ENCODE measurements at regions not wholly inside any gene's neighbourhood (a gene's known extent, or its start where the extent isn't known, plus 50 kb on each side); places are given as distances from the start of the nearest gene placed in this dataset.
"Not testable (repeated sequence)": the region's sequence is repeated elsewhere in the genome, so short reads cannot be mapped to it uniquely, and the experiment has no call there.

GRCh38 chr12:4156317-4156716 is 117.2 kb upstream of the CCND2 start:
- no peak for DNase-seq (ENCODE audit: low spot score)

DNA sequence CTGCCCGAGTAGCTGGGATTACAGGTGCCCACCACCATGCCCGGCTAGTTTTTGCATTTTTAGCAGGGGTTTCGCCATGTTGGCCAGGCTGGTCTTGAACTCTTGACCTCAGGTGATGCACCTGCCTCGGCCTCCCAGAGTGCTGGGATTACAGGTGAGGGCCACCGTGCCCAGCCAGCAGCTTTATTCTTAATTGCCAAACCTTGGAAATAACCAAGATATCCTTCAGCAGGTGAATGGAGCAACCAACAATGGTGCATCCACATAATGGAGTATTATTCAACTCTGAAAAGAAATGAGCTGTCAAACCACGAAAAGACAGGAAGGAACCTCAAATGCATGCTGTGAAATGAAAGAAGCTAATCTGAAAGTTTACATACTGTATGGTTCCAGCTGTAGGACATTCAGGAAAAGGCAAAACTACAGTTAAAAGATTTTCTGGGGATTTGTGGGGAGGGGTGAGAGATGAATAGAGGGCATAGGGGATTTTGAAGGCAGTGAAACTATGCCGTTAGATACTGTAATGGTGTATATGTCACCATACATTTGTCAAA is 118.8 kb upstream of the CCND2 start:
- DNase-seq (ENCODE audit: low spot score): no peak

- no peak for DNase-seq (ENCODE audit: low spot score)
These were observed 120.1 kb upstream of the CCND2 start for GRCh38 chr12:4153343-4153892.

DNA sequence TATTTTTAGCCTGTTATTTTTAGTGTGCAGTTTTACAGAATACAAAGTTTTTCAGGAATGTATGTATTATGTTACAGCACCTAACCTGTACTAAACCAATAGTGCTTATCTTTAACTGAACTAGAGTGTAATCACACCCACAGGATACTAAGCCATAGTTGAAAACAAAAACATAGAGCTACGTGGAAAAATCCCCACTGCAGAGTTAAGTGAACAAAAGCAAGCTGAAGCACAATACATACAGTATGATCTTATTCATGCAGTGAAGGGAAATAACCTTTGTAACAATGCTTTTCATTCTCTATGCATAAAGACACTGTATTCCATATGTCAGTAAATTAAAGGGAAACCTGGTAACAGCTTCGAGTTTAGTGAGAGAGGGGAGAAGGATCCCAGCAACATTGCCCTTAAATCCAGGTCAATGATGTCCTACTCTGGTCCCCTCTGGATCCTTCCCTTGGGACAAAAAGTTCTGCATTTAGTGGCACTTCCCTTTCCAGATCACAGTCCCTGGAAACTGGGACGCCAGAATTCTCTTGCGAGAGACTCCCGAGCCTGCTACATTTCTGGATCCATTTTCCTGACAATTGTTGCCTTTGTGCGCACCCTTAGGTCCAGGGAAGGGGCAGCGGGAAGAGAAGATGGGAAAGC is 121.3 kb upstream of the CCND2 start:
- no peak for DNase-seq (ENCODE audit: low spot score)

DNA sequence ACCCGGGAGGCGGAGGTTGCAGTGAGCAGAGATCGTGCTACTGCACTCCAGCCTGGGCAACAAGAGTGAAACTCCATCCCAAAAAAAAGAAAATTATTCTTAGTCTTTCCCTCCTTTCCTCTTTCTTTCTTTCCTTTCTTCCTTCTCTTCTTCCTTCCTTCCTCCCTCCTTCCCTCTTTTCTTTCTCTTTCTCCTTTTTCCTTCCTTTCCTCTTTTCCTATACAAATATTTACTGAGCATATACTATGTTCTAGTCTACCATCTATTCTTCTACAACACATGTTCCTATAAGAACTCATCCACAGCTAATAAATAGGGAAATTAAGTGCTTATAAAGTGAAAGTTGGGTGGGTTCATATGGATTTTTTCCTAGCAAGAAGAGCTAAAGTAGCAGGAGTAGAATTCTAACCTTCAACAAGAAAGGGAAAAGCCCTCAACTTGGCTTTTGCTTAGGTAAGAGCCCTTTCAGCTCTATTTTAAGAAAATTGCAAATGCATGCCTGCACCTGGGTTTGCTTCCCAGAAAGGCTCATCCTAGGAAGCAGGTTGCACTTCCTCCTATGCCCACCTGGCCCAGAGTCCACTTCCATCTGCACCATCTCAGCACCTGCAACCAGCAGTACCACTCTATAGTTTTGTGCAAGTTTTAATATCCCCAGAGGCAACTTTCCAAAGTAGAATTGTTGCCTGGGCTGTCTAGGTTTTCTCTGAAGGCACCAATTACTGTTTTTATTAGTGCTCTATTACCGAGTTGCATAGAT is 122.0 kb upstream of the CCND2 start:
- no peak for DNase-seq (ENCODE audit: low spot score)

GRCh38 chr12:4150355-4150754 is 123.2 kb upstream of the CCND2 start:
- not testable (repeated sequence) for DNase-seq (ENCODE audit: low spot score)

DNA sequence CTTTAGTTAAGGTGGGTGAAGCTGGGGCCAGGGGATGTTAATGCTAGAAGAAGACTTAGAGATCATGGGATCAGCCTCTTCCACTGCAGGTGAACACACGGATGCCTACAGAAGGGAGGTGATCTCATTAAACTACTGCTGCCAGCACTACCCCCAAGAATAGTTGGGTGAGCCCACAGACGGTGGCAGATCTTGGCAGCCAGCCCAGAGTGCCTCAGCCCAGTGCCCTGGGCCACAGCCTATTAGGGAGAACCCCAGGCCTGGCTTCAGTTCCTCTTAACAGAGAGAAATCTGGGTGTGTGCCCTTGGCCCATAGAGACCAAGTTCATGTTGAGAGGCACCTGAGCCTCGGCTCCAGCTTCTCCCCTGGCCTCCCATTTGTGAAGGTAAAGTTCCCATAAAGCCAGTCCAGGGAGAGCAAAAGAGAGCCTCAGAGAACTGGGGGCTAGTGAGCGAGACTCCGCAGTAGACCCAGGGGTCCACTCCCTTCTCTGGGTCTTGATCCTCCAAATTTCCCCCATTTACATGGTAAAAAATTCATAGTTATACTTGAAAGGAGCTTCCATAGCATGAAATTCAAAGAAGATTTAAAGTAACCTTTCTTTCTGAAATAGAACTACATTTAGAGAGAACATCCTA is 125.0 kb upstream of the CCND2 start:
- DNase-seq (ENCODE audit: low spot score): no peak

DNA sequence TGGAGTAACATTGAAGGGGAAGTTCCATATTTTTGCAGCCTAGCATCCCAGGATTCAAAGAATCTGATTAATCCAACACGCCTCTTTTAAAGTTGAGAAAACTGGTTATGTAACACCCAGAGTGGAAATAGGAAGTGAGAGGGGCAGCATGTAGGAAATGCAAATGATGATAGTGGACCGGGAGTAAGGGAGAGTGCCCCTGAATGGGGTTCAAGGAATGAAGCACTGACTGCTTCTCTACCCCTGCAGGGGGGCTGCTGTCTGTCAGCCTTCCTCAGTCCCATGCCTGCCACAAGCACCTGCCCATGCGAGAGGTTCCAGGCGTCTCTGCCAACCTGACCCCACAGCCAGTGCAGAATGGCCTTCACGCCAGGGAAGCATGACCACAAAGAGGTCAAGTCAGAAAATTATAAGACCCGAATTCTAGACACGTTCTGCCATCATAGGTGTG is 126.5 kb upstream of the CCND2 start:
- DNase-seq (ENCODE audit: low spot score): no peak

DNA sequence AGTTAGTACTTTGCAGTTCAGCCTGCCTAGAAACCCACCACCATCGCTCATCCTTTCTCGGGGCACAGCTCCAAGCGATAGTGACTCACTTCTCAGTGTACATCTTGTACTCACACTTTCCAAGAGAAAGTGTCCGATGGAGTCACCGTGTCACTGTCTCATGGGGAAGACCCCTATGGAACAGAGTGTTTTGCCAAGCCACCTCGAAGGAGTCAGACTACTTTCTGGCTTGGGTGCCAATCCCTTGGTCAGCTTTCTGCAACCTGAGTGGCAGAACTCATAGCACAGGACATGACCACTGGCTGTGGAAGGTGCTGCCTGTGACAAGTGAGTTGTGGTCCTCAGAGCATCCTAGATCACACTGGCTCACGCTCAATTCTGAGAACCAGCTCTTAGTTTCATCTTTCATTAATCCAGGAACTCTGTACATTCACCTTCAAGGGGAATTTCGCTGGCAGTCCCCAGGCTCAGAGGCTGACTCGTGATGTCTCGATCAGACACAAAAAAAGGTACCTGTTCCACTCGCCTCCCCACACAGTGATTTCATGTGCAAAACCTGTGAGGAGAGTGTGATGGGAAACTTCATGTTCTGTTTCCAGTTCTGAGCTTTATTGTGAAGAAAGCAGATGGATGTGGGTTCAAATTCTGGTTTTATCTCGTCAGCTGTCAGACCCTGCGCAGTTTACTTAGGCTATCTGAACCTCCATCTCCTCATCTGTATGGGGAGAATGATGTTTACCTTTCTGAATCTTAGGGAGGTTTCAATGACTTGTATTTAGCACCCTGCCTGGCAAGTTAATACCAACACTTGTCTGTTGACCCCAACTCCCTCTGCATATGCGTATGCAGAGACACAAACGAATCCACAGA is 127.3 kb upstream of the CCND2 start:
- DNase-seq (ENCODE audit: low spot score): no peak

DNA sequence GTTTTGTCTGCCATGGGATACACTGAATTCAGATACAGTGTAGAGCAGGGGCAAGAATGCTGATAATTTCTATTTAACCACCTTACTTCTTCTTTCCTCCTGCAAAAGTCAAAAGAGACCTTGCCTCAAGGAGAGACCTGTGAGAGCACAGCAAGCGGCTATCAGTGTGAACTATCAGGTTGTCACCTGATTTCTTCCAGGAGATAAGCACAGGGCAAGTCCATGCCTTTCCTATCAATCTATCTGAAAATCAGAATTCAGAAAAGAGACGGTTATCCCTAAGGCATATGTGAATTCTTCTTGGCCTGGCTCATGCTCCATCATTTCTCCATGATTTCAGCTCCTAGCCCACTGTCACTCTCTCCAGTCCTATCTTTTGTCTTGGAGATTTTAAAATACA is 128.9 kb upstream of the CCND2 start:
- DNase-seq (ENCODE audit: low spot score): no peak

DNA sequence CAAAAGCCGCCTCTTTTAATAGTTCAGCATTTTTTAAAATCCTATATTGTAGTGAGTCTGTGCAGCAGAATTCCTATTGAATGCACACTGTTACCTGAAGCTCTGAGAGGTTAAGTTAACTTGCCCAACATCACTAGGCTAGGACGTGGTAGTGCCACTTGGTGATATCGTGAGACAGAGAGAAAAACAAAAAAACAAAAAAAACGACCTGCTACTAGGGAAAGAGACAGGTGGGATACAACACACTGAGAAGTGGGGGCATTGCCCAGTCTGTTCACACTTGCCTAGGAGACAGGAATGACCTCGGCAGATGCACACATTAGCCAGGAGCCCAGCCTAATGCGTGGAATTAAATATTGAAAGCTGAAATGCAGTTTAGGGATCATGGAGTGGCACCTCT is 129.7 kb upstream of the CCND2 start:
- no peak for DNase-seq (ENCODE audit: low spot score)

DNA sequence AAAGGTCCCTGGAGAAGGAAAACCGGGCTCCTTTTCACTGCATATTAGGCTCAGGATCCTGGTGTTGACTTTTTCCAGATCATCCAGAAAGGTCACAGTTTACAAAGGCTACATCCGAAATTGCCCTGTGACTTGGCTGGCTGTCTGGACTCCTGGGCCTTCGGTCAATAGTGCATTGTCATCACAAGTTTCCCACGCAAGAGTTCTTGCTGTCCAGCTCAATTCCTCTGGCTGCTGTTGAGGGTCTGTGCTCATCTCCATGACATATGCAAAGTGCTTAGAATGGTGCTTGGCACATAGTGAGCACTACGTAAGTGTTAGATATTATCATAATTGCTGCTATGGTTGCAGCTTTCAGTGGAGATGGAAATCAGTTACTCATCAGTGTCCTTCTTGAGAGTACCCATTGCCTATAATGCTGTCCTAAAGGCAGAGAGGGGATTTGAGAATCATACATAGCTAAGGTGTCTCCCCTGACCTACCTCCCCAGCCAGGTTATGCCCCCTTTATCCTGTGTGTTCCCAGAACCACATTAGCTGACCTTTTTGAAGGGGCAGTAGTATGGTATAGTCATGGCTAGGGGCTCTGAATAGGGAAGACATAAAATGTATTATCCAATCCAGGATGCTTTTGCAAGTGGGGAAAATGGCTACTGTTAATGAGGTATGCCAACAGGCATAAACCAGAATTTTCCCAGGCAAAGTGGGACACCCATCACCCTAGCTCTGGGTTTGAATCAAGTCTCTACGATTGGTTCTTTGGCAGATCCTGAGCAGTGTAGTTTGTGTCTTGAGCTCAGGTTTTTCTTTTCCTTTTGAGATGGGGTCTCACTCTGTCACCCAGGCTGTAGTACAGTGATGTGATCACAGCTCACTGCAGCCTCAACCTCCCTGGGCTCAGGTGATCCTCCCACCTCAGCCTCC is 132.0 kb upstream of the CCND2 start:
- DNase-seq (ENCODE audit: low spot score): no peak

- no peak for DNase-seq (ENCODE audit: low spot score)
These were observed 132.8 kb upstream of the CCND2 start for GRCh38 chr12:4140581-4141301.

GRCh38 chr12:4139191-4139590 is 134.4 kb upstream of the CCND2 start:
- DNase-seq (ENCODE audit: low spot score): no peak

DNA sequence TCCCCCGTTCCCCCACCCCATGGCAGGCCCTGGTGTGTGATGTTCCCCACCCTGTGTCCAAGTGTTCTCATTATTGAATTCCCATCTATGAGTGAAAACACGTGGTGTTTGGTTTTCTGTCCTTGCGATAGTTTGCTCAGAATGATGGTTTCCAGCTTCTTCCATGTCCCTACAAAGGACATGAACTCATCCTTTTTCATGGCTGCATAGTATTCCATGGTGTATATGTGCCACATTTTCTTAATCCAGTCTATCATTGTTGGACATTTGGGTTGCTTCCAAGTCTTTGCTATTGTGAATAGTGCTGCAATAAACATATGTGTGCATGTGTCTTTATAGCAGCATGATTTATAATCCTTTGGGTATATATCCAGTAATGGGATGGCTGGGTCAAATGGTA is 135.0 kb upstream of the CCND2 start:
- not testable (repeated sequence) for DNase-seq (ENCODE audit: low spot score)

DNA sequence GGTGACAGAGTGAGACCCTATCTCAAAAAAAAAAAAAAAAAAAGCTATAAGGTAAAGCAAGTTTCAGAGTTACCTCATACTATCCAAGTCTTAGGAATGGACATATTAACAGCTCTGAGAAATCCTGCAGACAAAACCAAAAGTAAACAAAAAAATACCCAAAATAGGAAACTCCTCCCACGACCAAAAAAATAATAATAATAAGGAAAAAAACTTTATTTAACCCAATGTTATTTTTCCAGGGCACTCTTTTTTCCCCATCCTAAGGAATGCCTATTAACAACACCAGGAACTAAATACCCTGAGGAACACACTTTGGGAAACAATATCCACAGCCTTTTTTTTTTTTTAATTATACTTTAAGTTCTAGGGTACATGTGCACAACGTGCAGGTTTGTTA is 135.5 kb upstream of the CCND2 start:
- no peak for DNase-seq (ENCODE audit: low spot score)

GRCh38 chr12:4137441-4137840 is 136.1 kb upstream of the CCND2 start:
- no peak for DNase-seq (ENCODE audit: low spot score)

GRCh38 chr12:4137015-4137414 is 136.5 kb upstream of the CCND2 start:
- no peak for DNase-seq (ENCODE audit: low spot score)

- no peak for DNase-seq (ENCODE audit: low spot score)
These were observed 137.5 kb upstream of the CCND2 start for GRCh38 chr12:4135919-4136605.
